ENCODE measurements at regions not wholly inside any gene's neighbourhood (a gene's known extent, or its start where the extent isn't known, plus 50 kb on each side); places are given as distances from the start of the nearest gene placed in this dataset.

GRCh38 chr4:13903061-13903460 lies 275.5 kb upstream of the BOD1L1 start:
- TF ChIP-seq EZH2 (IDR thresholded peaks at IDR 0.05; ENCODE audit: low read length, unreplicated experiment) (no peak), CTCF (conservative IDR thresholded peaks at IDR 0.05; ENCODE audit: low read depth, low read length) (no peak), EZH2phosphoT487 (IDR thresholded peaks at IDR 0.05; ENCODE audit: borderline replicate concordance, low read length) (no peak)
